ENCODE measurements at regions not wholly inside any gene's neighbourhood (a gene's known extent, or its start where the extent isn't known, plus 50 kb on each side); places are given as distances from the start of the nearest gene placed in this dataset.

- 24 to 35% (median 26%) methylated on average over 4 of the region's 4 CpGs for WGBS, 3 donors
- TF ChIP-seq CTCF (IDR thresholded peaks at IDR 0.05) = no peak
- Histone ChIP-seq H3K4me1 (no peaks in the 10 kb centered on the region), H3K36me3 (ENCODE audit: insufficient read depth in 1 of 2, low read depth in 1 of 2) (no peaks in the 10 kb centered on the region), H3K27ac (no peak overlapping the region), H3K9me3 (no peaks in the 10 kb centered on the region), H3K27me3 (ENCODE audit: insufficient read depth in 3 of 3, low read length in 2 of 3) (no peaks in the 10 kb centered on the region), H3K4me3 (no peak overlapping the region)
- DNase-seq = peak in 1 of 2 donors; percentile 14
- peak in 3 of 4 donors; percentile 61 to 78 (median 73) for ATAC-seq
- intact Hi-C loops (cut with DNase I) = no loop called here
Measured at GRCh38 chr4:110354460-110354859, 121.5 kb upstream of the ENPEP start.

- Histone ChIP-seq H3K4me1 (no peaks in the 10 kb centered on the region), H3K4me3 (no peak overlapping the region), H3K27me3 (ENCODE audit: insufficient read depth in 3 of 3, low read length in 2 of 3) (no peaks in the 10 kb centered on the region), H3K27ac (no peak overlapping the region), H3K36me3 (ENCODE audit: insufficient read depth in 1 of 2, low read depth in 1 of 2) (no peaks in the 10 kb centered on the region), H3K9me3 (no peaks in the 10 kb centered on the region)
- intact Hi-C loops (cut with DNase I) = no loop called here
- TF ChIP-seq CTCF (IDR thresholded peaks at IDR 0.05) = no peak
- ATAC-seq (no peak), DNase-seq (no peak)
- WGBS, 3 donors = 88 to 91% (median 89%) methylated on average over 5 of the region's 5 CpGs
Measured at GRCh38 chr4:110352670-110353442, 123.1 kb upstream of the ENPEP start.

GRCh38 chr4:110348711-110349383 lies 127.1 kb upstream of the ENPEP start:
- H3K4me1 ChIP-seq = no peaks in the 10 kb centered on the region
- ATAC-seq = no peak
- intact Hi-C loops (cut with DNase I) = no loop called here

GRCh38 chr4:110347805-110348204 lies 128.2 kb upstream of the ENPEP start:
- Histone ChIP-seq H3K27ac (no peak overlapping the region), H3K27me3 (ENCODE audit: insufficient read depth in 3 of 3, low read length in 2 of 3) (no peaks in the 10 kb centered on the region), H3K36me3 (ENCODE audit: insufficient read depth in 1 of 2, low read depth in 1 of 2) (no peaks in the 10 kb centered on the region), H3K4me3 (no peak overlapping the region), H3K9me3 (no peaks in the 10 kb centered on the region), H3K4me1 (no peaks in the 10 kb centered on the region)
- TF ChIP-seq CTCF (IDR thresholded peaks at IDR 0.05) = no peak
- DNase-seq (no peak), ATAC-seq (no peak)
- WGBS, 3 donors = 80 to 90% (median 85%) methylated on average over 4 of the region's 4 CpGs
- intact Hi-C loops (cut with DNase I) = no loop called here

More at GRCh38 chr4:110348711-110349383, 127.1 kb upstream of the ENPEP start:
- H3K27ac ChIP-seq = no peak overlapping the region
- no peak overlapping the region for H3K4me3 ChIP-seq
- no peak for DNase-seq
- H3K9me3 ChIP-seq = no peaks in the 10 kb centered on the region
- no peaks in the 10 kb centered on the region for H3K27me3 ChIP-seq (ENCODE audit: insufficient read depth in 3 of 3, low read length in 2 of 3)
- WGBS, 3 donors = 70 to 77% (median 70%) methylated on average over 3 of the region's 3 CpGs
- H3K36me3 ChIP-seq (ENCODE audit: insufficient read depth in 1 of 2, low read depth in 1 of 2) = no peaks in the 10 kb centered on the region
- TF ChIP-seq CTCF (IDR thresholded peaks at IDR 0.05) = no peak

Data from psoas muscle (tissue), 7 donors.